Activated T-cell treated with anti-CD3 and anti-CD28 coated beads, Interleukin-2, amount 50 U/mL, for 72 hours (primary cell): ENCODE measurements at regions not wholly inside any gene's neighbourhood (a gene's known extent, or its start where the extent isn't known, plus 50 kb on each side); places are given as distances from the start of the nearest gene placed in this dataset.

Source experiments
- ATAC-seq, 2 donors: fragments of 150-1000 bp; cut with Tn5 transposase; replicated peaks in 1 of 2; 2 replicates each; pipeline ENCODE4 v1.10.0; 2021; ENCODE audit warnings: moderate library complexity in 2 of 2, mild to moderate bottlenecking in 1 of 2
- DNase-seq, 2 donors: peaks; one replicate each; pipeline ENCODE4 v3.0.0; 2021 to 2022; ENCODE audit warnings: mixed read lengths in 1 of 2
- H3K27ac Mint-ChIP-seq: one replicate; pipeline ENCODE4 v1.8.0; 2022; ENCODE audit warnings: mild to moderate bottlenecking, moderate library complexity, mixed read lengths
- H3K27me3 Mint-ChIP-seq: one replicate; pipeline ENCODE4 v1.8.0; 2022; ENCODE audit warnings: low read depth, mixed read lengths
- H3K36me3 Mint-ChIP-seq, 2 donors: one replicate each; pipeline ENCODE4 v1.8.0; 2022; ENCODE audit warnings: mixed read lengths in 2 of 2, mild to moderate bottlenecking in 1 of 2; ENCODE audit not compliant: insufficient read depth in 2 of 2
- H3K4me1 Mint-ChIP-seq: one replicate; pipeline ENCODE4 v1.8.0; 2022; ENCODE audit warnings: low read depth, mixed read lengths
- H3K4me3 Mint-ChIP-seq, 2 donors: one replicate each; pipeline ENCODE4 v1.8.0; 2022; ENCODE audit warnings: mild to moderate bottlenecking in 2 of 2, mixed read lengths in 2 of 2, moderate library complexity in 2 of 2
- H3K9me3 Mint-ChIP-seq, 2 donors: one replicate each; pipeline ENCODE4 v1.8.0; 2022; ENCODE audit warnings: mixed read lengths in 2 of 2

DNA sequence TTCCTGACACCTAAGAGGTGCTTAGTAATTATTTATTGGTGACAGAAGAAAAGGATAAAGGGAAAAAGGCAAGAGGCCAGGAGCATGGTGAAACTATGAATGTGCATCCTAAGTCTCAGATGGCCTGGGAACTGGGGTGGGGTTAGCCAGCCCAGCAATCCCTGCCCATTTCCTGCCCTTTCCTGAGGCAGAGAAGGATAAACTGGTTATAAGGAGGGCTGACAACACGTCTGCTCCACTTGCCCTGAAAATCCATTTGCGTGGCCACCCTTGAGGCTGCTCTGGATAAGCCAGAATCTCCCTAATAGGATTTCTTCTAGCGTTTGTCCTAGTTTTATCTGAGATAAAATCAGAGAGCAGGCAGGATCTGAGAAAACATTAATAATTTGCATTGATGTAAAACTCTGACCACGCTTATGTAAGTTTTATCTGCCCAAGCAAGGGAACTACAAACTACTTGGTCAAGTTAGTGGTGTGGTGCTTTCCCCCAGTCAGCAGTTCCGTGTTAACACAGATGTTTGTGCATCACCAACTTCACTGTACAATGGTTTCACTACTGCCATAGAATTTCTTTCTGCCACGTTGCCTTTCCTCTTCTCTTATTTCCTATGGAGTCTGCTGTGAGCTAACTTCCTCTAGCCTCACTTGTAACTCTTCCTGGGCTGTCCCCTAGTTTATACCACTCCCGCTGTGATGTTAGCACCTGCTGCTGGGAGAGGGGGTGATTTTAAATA lies 392.7 kb downstream of the RPS29 start:
- ATAC-seq (peak; percentile 64 to 72), DNase-seq (no peak)
- Mint-ChIP-seq H3K9me3 (peaks cover 0 to 1% of the 10 kb centered on the region in 2 donors), H3K27ac (no peak overlapping the region), H3K27me3 (peaks cover 5% of the 10 kb centered on the region), H3K4me3 (peak overlapping the region in 1 of 2 donors; percentile 18), H3K4me1 (peaks cover 7% of the 10 kb centered on the region), H3K36me3 (no peaks in the 10 kb centered on the region)

DNA sequence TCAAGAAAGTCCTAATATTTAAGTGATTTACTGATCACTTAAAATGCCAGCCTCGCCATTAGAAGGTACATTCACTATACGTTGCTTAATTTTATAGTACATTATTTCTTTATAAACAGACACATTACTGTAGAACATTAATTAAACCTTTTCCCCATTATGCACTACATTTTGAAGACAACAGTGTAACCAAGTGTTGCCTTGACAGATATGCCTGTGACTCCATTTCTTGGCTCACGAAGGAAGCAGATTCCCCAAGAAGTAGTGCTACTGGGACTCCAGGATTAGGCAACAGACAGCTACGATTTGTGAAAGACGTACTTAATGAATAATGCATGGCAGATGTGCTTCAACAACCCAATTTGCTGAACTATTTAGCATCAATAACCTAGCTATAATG lies 394.8 kb downstream of the RPS29 start:
- no peak overlapping the region for H3K4me3 Mint-ChIP-seq
- peaks cover 5% of the 10 kb centered on the region for H3K27me3 Mint-ChIP-seq

DNA sequence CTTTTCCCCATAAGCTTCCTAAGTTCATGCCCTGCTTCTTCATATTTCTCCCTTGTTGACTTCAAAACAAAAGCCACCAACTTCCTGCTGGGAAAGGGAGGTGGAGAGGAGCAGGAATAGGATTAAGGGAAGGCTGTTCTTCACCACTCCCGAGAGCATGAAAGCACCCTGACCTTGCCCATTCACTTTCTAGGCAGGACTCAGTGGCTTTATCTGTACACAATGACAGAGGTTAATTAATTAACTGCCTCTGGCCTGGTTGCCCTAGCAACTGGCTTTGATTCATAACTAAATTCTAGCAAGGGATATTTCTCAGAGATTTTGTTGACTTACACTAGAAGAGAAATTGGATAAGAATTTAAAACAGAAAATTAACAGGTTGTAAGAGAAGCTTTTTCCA lies 396.8 kb downstream of the RPS29 start:
- Mint-ChIP-seq H3K9me3 (no peaks in the 10 kb centered on the region), H3K4me3 (no peak overlapping the region), H3K4me1 (peaks cover 7% of the 10 kb centered on the region), H3K36me3 (no peaks in the 10 kb centered on the region), H3K27ac (no peak overlapping the region), H3K27me3 (peaks cover 5% of the 10 kb centered on the region)
- ATAC-seq (no peak), DNase-seq (no peak)

More for the DNA sequence above, 394.8 kb downstream of the RPS29 start:
- ATAC-seq = no peak
- Mint-ChIP-seq H3K4me1 (peaks cover 7% of the 10 kb centered on the region), H3K27ac (no peak overlapping the region), H3K36me3 (no peaks in the 10 kb centered on the region), H3K9me3 (no peaks in the 10 kb centered on the region)
- no peak for DNase-seq

DNA sequence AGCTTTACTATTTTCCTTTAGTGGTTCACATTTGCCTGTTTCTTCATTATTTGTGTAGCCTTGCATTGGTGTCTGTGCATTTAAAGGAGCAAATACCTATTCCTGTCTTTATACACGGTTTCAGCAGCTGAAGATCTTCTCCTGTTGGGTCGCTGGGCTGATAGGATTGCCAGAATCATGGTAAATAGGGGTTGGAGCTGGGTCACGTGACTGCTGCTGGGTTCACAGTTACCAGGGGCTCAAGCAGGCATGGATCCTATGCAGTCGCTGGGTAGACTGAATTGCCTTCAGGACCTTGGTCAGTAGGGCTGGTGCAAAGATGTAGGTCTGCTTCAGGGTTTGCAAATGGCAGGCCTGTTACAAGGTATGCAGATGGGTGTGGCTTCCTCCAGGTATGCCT lies 398.4 kb downstream of the RPS29 start:
- Mint-ChIP-seq H3K36me3 (no peaks in the 10 kb centered on the region), H3K4me1 (no peaks in the 10 kb centered on the region), H3K9me3 (no peaks in the 10 kb centered on the region), H3K4me3 (no peak overlapping the region), H3K27ac (no peak overlapping the region), H3K27me3 (peaks cover 5% of the 10 kb centered on the region)
- ATAC-seq (no peak), DNase-seq (no peak)

DNA sequence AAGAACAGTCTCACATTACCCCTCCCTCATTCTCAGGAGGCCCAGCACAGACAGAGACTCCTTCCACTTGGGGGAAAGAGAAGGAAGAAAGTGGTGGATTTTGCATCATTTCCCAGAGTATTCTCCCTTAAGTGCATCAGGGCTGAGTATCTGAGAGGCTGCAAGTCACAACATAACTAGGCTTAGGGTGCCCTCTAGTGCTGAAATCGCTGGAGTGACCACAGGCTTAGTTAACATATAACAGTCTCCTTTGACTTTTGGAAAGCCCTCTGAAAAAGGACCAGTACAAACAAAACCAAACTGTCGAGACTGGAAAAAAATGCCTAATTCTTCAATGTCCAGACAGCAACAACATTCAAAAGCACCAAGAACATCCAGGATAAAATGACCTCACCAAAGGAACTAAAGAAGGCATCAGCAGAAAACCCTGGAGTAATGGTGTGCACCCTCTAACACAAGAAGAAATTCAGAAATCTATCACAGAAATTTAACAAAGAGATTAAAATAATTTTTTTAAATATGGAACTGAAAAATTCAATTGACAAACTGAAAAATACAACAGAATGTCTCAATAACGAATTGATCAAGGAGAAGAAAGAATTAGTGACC lies 412.3 kb downstream of the RPS29 start:
- DNase-seq = peak; percentile 54 to 59
- H3K27ac Mint-ChIP-seq = no peak overlapping the region

DNA sequence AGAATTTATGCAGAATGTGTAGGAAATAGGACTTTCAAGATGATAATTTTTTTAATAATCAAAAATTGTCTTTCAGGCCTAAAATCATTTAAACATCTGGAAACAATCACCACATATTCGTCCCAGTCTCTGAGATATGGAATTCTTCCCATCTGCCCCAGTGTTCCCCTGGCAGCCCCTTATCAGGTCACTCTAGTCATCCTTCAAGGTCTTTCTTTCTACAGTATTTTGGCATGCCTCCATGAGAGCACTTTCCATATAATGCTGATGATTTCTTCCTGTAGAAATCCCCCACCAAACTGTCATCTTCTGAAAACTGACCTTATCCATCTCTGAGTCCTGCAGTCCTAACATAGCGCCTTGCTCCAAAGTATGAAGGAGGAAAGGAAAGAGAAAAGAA lies 422.1 kb downstream of the RPS29 start:
- ATAC-seq = no peak
- Mint-ChIP-seq H3K4me3 (no peak overlapping the region), H3K4me1 (peaks cover 2% of the 10 kb centered on the region), H3K9me3 (no peaks in the 10 kb centered on the region), H3K27ac (no peak overlapping the region), H3K36me3 (no peaks in the 10 kb centered on the region), H3K27me3 (no peaks in the 10 kb centered on the region)
- DNase-seq = no peak

More for the DNA sequence above, 412.3 kb downstream of the RPS29 start:
- H3K36me3 Mint-ChIP-seq = no peaks in the 10 kb centered on the region
- no peaks in the 10 kb centered on the region for H3K4me1 Mint-ChIP-seq
- peak; percentile 66 to 69 for ATAC-seq
- no peaks in the 10 kb centered on the region for H3K9me3 Mint-ChIP-seq
- no peaks in the 10 kb centered on the region for H3K27me3 Mint-ChIP-seq
- H3K4me3 Mint-ChIP-seq = no peak overlapping the region

DNA sequence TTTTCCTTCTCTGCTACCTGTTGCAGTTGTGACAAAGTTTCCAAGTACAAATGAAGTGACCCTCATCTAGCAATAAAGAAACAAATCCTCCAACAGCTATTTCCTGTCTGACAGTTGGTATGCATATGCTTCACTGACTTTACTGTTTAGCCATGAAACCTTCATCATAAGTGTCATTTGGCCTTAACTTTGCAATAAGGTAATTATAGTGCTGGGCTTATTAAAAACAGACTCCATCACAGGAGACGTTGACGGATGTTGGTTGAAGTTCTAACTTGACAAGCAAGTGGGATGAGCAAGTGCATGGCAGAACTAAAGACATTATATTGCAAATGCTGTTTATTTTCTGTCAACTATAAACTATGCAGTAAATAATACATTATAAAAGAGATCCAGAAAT lies 425.2 kb downstream of the RPS29 start:
- Mint-ChIP-seq H3K4me3 (no peak overlapping the region), H3K27me3 (no peaks in the 10 kb centered on the region), H3K4me1 (peaks cover 4% of the 10 kb centered on the region), H3K9me3 (no peaks in the 10 kb centered on the region), H3K27ac (no peak overlapping the region), H3K36me3 (no peaks in the 10 kb centered on the region)
- no peak for DNase-seq
- no peak for ATAC-seq

DNA sequence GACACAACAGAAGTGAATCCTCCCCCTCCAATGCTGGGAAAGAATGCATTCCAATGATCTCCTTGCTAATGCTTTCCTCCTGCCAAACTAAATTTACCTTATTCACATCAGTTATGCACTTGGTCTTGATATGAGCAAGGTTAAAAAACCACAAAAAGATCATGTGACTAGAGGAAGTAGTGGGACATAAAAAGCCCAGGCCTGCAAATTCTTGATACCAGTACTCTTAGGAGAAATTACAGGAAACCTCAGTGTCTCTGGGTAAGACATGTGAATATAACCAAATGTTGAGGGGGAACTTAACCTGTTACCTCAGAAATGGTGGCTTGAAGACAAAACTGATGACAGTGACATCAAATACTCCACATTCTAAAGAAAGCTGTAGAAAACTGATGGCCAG lies 427.1 kb downstream of the RPS29 start:
- no peak for ATAC-seq
- no peaks in the 10 kb centered on the region for H3K36me3 Mint-ChIP-seq
- no peak overlapping the region for H3K4me3 Mint-ChIP-seq
- H3K4me1 Mint-ChIP-seq = peaks cover 4% of the 10 kb centered on the region
- H3K9me3 Mint-ChIP-seq = no peaks in the 10 kb centered on the region
- H3K27ac Mint-ChIP-seq = no peak overlapping the region
- DNase-seq = no peak
- no peaks in the 10 kb centered on the region for H3K27me3 Mint-ChIP-seq

DNA sequence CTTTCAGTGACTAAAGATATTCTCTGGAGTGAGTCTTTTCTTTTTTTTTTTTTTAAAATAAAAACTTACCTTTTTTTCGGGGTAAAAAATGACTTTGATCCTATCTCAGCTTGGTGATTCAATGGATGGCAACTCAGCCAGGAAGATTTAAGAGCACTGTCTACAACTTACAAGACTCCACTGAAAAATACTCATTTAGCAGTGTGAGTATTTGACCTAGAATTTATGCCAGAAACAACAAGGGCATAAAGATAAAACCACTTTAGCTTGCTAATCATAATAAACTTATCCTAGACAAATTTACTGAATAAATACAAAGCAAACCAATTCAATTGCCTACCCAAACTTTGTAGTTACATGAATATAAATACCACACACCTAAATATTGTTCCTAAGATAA lies 446.6 kb downstream of the RPS29 start:
- H3K27me3 Mint-ChIP-seq = no peaks in the 10 kb centered on the region
- no peaks in the 10 kb centered on the region for H3K36me3 Mint-ChIP-seq
- peaks cover 2 to 5% of the 10 kb centered on the region in 2 donors for H3K9me3 Mint-ChIP-seq
- no peaks in the 10 kb centered on the region for H3K4me1 Mint-ChIP-seq
- no peak overlapping the region for H3K4me3 Mint-ChIP-seq
- ATAC-seq (no peak), DNase-seq (no peak)
- H3K27ac Mint-ChIP-seq = no peak overlapping the region

DNA sequence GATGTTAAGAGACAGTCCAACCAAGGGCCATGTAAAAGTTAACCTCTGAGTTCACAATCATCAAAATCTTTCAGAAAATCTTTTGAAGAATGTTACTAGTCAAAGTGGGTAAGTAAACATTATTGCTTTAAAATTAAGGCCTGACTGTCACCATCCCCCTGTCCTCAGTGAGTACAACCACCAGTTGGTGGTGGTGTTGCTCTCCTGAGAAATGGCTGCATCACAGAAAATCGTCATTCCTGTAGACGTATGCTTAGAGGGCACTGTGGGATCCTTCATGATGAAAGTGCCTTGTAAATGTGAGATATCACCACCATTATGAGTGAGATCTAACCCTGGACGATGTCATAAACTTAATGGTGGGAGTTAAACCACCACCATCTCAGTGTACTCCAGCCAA lies 451.2 kb downstream of the RPS29 start:
- no peak overlapping the region for H3K27ac Mint-ChIP-seq
- no peaks in the 10 kb centered on the region for H3K27me3 Mint-ChIP-seq
- H3K36me3 Mint-ChIP-seq = peaks cover 0 to 3% of the 10 kb centered on the region in 2 donors
- no peaks in the 10 kb centered on the region for H3K4me1 Mint-ChIP-seq
- ATAC-seq (peak in 1 of 2 donors; percentile 44), DNase-seq (no peak)
- H3K4me3 Mint-ChIP-seq = no peak overlapping the region
- no peaks in the 10 kb centered on the region for H3K9me3 Mint-ChIP-seq

DNA sequence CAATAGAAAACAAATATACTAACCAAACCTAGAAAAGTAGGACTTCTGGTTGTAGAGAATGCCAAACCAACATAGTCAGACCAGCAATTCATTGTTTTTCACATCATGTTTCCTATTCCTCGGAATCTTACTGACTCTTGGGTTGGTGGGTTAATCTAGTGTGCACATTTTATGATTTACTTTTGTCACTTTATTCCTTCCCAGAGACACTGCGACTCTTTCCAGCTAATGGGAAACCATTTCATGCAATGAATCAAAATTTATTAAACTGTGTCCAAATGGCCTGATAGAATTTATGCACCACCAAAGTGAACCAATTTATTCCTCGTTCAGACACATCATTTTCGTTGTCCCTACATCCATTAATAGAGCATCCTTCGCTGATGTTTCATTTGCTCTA lies 464.9 kb downstream of the RPS29 start:
- Mint-ChIP-seq H3K36me3 (no peaks in the 10 kb centered on the region), H3K27ac (no peak overlapping the region), H3K27me3 (no peaks in the 10 kb centered on the region), H3K4me3 (no peak overlapping the region), H3K4me1 (no peaks in the 10 kb centered on the region), H3K9me3 (no peaks in the 10 kb centered on the region)
- ATAC-seq = no peak
- no peak for DNase-seq

DNA sequence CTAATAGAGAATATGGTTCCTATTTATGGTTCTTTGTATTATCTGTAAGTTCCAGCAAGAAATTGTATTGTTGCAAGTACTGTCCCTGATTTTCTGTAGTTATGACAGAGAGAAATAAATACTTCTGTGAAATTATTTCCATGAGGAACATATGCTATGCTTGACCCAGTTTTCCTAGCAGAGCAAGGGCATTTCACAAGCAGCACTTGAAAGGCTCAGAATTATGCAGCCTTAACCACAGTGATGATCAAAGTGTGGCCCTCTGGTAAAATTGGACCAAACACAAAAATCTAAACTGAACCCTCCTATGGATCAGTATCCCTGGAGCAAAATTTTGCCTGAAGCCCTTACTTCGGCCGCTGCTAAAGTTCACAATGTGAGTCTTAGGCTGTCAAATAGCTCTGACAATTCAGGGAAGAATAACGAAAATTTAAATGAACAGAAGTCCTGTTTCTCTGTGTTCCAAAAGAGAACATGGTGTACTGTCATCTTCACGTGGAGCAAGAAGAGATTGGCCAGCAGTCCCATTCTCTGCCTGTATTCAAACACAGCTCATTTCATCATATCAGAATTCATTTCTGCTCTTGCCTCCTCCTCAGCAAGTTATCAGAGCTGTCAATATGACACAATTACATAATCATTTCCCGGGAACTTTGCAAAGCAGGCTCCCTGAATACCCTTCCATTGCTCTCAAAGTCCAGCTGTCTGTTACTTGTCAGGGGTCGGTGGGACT lies 471.9 kb downstream of the RPS29 start:
- Mint-ChIP-seq H3K4me3 (no peak overlapping the region), H3K36me3 (no peaks in the 10 kb centered on the region), H3K9me3 (no peaks in the 10 kb centered on the region), H3K4me1 (no peaks in the 10 kb centered on the region), H3K27ac (no peak overlapping the region), H3K27me3 (no peaks in the 10 kb centered on the region)
- no peak for ATAC-seq
- no peak for DNase-seq

DNA sequence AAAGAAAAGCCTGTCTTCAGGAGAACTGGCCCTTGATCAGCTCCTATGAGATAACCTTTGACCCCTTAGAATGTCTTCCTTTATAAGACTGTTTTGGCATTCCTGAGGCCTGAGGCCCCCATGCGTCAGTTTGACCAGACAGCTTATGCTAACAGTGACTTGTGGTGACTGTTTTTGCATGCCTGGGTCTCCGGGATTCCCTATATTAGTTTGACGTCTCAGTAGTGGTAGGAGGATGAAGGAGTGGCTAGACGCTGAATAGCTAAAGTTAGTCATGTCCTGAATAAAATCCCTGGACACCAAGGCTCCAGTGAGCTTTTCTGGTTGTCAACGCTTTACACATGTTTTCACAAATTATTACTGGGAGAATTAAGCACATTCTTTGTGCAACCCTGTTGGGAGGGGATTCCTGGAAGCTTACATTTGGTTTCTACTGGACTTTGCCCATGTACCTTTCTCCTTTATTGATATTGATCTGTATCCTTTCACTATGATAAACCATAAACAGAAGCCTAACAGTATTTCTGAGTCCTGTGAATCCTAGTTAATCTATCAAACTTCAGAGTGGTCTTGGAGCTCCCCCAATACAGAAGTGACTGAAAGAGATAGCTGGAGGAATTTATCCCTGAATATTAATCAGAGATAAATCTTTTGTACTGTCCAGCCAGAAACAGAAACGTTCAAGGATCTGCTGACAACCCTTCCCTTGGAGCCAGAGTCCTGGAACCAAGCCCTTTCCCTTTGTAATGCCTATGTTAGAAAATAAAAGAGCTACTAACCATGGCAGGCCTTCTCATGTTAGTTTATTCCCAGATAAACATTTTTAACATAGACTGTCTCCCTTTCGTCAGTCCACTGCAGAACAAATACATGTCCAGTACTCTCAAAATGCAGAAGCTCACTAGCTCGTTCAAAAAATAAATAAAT lies 479.2 kb downstream of the RPS29 start:
- Mint-ChIP-seq H3K4me1 (no peaks in the 10 kb centered on the region), H3K4me3 (no peak overlapping the region)
- ATAC-seq = no peak

More for the DNA sequence above, 479.2 kb downstream of the RPS29 start:
- H3K27me3 Mint-ChIP-seq = no peaks in the 10 kb centered on the region
- peaks cover 1 to 2% of the 10 kb centered on the region in 2 donors for H3K9me3 Mint-ChIP-seq
- H3K36me3 Mint-ChIP-seq = no peaks in the 10 kb centered on the region
- no peak overlapping the region for H3K27ac Mint-ChIP-seq
- no peak for DNase-seq
